Erythroblast (primary cell): ENCODE measurements at regions not wholly inside any gene's neighbourhood (a gene's known extent, or its start where the extent isn't known, plus 50 kb on each side); places are given as distances from the start of the nearest gene placed in this dataset.

Experiments
- DNase-seq, 2 experiments: peaks; one replicate each; lab custom pipeline; 2025; lab: John Stamatoyannopoulos, UW
- GATA1 ChIP-seq: IDR thresholded peaks from 2 replicates; pipeline ENCODE4 v1.6.1; 2011; ENCODE audit warnings: low read depth, mild to moderate bottlenecking, control low read depth, low read length, moderate library complexity
- POLR2A ChIP-seq: IDR thresholded peaks from 2 replicates; pipeline ENCODE4 v1.6.1; 2011; ENCODE audit warnings: mild to moderate bottlenecking, low read length

DNA sequence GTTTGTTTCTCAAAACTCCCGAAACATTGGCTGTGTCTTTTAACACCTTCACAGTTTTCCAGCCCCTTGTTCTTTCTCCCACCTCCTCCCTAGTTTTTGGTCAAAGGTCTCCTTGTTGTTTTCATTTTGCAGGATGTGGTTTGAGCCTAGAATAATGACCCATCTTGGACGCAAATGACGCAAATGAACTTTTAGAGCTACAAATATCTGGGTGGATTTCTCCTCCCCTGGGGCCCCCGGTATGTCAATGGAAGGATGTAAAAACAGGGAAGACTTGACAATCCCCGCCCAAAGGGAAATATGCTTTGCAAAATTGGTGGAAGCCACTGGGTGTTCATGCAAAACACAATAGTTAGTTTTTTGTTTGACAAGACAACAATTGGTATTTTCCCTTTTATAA lies 236.0 kb upstream of the IRX3 start:
- no peak for DNase-seq
- TF ChIP-seq POLR2A (no peak), GATA1 (no peak)

DNA sequence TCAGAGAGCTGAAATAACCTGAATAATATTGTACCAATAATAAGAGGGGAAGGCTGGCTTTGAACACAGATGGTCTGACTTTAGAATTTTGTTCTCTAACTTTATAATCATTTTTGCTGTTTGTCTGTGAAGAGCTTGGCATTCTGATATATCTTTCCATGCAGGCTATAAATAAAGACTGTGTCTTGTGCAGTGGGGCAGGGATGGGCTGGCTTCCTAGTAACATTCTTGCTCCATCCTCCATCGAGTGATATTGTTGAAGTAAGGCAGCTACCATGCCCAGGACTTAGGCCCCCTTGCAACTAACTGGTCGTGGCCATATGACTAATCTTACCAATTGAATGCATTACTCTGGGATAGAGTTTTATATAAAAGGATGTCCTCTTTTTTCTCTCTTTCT lies 234.7 kb upstream of the IRX3 start:
- no peak for DNase-seq
- TF ChIP-seq GATA1: no peak
- TF ChIP-seq POLR2A: no peak

DNA sequence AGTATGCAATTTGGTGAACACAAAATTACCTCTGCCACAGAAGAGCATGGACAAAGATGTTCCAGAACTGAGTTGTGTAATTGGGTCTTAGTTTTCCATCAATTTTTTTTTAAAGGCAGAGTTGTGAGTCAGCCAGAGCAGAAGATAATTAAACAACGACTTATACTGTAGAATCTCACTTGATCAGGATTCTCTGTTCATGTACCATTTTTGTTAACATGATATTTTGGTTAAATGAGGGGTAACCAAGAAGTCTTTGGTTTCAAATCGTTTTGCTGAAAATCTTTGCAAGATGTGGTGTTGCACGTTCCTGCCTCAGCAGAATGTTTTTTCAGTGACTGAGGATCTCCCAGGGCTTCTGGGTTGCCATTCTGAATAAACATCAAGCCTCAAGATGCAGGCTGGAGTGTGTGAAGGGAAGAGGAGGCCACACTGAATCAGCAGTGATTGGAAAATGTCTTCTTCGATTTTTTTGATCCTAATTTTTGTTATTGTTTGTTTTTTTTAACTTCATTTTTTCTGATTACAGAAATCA lies 232.6 kb upstream of the IRX3 start:
- no peak for DNase-seq
- TF ChIP-seq GATA1 (no peak), POLR2A (no peak)

DNA sequence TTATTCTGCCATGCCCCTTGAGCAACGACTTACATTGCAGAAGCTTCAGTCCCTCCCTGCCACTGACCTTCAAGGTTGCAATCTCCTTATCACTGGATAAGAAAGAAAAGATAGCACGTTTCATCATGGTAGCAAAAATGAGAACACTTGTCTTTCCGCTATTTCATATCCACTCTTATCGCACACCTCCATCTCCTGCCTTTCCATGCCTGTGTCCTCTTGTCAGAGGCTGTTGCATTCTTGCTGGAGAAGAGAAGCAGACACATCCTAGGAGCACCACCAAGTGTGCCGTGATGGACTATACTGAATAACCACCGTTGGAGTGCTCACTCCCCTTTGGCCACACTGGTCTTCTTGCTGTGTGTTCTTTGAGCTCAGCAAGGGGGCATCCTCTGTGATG lies 230.6 kb upstream of the IRX3 start:
- TF ChIP-seq GATA1: no peak
- TF ChIP-seq POLR2A: no peak
- DNase-seq: no peak

DNA sequence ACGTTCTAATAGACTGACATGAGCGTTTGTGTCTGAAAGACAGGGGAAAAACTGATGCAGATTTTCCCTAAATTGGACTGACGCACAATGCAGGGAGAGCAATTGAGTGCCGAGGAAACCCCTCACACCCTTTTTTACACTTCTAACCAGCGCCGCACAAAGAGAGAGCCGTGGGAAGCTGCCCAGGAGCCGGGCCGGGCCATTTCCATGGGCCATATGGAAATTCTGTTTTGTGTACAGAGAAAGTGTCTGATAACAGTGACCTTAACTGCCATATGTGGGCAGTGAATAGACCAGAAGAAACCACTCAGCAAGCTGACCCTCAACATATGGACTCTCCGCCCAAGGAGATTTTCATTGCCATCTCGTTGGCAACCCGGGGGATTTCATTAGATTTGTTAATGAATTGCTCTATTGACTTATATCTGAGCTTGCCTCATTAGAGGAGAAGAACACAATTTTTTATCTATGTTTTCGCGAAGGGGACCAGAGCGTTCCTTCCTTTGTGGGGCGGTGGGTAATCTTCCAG lies 225.9 kb upstream of the IRX3 start:
- DNase-seq: no peak
- no peak for TF ChIP-seq GATA1
- no peak for TF ChIP-seq POLR2A

DNA sequence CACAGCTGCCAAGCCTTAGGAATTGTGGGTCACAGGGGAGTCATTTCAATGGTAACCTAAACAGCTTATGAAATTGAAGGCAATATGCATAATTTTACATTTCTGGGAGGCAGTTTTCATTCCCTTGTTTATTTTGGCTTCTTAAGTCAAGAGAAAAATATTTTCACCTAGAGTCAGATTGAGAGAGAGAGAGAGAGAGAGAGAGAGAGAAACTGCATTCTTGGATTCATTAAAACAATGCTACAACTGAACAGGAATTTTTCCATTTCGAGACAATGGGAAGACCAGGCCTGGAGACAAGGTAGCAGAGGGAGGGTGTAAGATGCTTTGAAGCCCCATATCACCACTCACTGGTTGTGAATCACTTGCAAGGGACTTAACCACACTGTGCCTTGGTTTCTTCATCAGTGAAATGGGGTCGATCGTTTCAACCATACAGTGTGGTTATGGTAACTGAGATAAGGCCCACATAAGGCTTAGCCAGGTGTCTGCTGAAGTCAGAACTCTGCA lies 224.7 kb upstream of the IRX3 start:
- no peak for DNase-seq

DNA sequence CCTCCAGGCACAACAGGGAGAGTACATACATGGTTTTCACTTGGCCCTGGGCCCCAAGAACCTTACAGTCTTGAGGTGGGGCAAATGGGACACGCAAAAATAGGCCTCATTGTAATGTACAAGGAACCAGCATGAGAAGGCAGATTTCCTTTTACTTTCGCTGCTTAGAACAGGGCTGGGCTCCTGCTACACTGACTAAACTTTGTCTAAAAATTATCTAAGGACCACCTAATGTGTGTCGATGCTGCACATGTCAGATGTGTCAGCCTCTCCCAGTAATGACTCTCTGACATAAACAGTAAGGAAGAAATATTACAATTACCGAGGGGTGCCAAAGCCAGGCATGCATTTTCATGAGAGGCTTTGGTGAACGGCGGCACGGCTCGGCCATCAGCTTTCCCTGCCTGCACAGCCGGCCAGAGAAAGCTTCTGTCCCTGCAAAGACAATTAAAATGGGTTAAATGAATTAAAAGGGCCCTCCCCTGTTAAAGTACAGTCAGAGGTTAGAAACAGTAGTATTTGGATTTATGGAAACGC lies 224.2 kb upstream of the IRX3 start:
- TF ChIP-seq GATA1 (no peak), POLR2A (no peak)
- DNase-seq: no peak

More for the DNA sequence above, 224.7 kb upstream of the IRX3 start:
- TF ChIP-seq GATA1 (no peak), POLR2A (no peak)

DNA sequence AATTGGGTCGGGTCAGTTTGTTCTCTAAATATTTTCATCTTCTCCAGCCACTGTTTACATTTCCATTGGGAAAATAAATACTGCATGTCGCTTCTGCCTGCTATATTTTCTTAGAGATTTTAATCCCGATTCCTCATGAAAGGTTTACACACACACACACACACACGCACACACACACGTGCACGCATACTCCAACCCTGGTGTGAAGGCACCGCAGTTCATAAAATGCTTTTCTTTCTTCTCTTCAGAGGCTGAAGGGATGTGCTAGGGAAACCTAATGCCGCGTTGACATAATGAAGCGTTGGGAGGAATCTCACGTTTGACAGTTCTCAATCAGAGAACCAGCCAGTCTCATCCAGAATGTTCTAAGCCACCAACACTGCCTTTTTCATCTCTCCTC lies 222.9 kb upstream of the IRX3 start:
- TF ChIP-seq GATA1 (no peak), POLR2A (no peak)
- no peak for DNase-seq

DNA sequence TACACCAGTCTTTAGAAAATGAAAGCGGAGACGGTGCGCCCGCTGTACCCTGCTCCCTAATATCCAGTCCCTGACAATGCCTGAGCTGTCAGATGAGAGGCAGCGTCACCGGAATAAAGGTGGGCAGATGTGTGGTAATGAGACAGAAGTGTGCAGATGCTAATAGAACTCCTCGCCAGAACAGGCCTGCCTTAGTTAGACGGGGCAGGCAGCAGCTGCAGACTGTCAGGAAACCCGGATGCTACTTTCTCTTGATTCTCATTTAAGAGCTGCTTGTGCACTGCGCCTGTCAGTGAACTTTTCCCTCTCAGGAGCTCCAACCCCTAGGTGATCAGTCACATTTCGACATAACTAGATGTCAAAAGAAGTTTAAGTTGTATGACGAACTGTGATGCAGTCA lies 221.8 kb upstream of the IRX3 start:
- DNase-seq: no peak
- TF ChIP-seq POLR2A (no peak), GATA1 (no peak)

DNA sequence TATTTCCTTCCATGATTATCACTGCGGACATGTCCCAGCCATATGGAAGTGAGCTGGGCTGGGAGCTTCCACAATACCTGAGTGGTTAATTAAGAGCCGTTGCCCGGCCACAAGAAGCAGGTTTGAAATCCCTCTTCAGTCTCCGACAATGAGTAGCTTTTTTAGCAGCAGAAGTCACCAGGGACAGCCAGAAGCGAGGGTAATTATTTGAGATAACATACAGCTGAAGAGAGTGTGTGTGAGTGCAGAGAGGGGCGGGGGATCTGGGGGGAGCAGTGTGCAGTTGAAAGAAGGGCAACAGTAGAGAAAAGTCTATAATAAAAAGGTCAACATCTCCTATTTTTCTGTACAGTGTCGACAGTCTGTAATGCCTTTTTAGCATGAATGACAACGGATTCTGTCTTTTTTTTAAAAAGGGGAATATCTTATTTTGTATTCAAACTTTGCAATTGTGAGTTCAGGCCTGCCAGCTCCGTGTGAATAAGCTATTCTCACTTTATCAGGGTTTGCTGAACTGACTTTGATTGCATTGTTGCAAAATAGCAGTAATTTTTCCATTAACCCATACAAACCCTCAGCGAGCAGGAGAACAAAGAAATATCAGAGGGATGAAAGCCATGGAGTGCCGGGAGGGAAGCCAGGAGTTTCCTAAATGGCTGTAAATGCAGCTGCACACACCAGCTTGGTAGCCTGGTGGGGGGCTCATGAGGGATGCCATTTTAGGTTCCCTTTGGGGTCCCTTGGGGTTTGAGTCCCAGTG lies 220.3 kb upstream of the IRX3 start:
- TF ChIP-seq POLR2A (no peak), GATA1 (no peak)

DNA sequence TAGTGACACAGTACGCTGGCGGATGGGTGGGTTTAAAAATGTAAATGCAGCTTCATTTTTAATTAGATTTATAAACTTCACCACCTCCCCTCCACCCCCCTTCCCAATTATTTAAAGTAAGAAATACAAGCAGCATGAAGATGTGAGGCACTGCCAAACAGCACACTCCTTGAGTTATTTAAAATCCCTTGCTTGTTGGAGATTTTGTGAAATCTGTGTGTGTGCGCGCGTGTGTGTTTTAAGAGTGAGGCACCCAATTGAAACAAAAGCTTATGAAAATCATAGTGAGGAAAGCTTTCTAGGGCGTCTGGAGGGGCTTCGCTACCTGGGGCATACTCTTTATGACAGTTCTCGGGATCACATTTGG lies 219.6 kb upstream of the IRX3 start:
- TF ChIP-seq GATA1: no peak
- no peak for TF ChIP-seq POLR2A
- DNase-seq: no peak

More for the DNA sequence above, 220.3 kb upstream of the IRX3 start:
- DNase-seq: no peak

DNA sequence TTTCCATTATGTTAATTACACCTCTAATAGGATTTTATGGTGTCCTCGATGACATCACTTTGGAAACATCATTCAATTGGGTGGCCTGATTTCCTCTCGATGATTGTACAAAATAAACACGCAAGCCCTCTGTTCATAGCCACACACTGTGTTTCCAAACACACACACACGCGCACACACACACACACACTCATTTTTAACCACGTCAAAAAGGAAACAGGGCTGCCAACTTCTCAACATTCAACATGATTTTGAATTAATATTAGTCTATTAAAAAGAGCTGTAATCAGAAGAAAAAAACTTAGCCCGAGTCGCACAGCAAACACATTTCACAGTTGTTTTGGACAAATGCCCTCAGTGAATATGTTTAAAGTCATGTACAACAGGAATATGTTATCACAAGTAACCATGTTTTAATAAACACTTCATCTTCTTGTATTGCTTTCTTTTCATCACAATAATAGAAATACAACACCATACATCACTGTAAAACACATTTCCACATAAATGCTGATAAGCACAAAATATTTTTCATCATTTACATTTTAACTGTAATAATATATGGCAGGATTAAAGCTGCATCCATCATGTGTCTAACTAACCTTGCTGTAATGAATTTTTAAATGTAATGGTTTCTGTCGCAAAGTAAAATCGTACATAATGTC lies 219.1 kb upstream of the IRX3 start:
- no peak for TF ChIP-seq POLR2A
- no peak for DNase-seq

DNA sequence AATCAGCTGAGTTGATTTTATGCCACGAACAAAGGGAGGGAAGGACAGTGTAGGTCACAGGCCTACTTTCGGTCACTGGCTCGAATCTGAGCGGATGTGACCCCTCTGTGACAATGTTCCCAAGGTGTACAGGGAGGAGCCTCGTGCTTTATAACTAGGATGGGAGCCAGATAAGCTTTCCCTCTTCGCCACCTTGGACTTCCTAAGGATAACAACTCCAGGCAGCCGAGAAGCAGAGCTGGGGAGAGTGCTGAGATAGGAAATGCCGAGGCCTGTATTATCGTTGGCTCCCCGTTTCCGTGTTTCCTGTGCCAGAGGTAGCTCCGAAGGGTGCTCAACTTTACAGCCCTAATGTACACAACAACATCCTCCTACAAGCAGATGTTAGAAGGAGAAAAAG lies 217.8 kb upstream of the IRX3 start:
- DNase-seq: no peak
- TF ChIP-seq POLR2A (no peak), GATA1 (no peak)

DNA sequence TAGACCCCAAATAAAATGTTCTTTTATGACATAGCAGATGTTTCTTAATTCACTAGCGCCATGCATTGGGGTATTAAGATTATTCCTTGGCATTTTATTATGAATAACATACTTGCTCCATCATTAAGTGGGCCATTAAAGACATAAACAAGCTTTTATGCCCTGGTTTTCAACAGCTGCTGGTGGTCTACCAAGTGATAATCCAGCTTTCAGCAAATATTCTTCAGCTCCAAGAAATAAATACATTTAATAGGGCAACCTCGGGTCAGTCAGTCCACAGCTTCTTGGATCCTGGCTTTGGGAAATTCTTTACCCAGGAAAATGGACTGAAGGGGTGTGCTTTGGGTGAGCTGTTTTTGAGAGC lies 217.3 kb upstream of the IRX3 start:
- no peak for TF ChIP-seq GATA1
- TF ChIP-seq POLR2A: no peak
- no peak for DNase-seq
